D341Med (cell line): ENCODE measurements at regions not wholly inside any gene's neighbourhood (a gene's known extent, or its start where the extent isn't known, plus 50 kb on each side); places are given as distances from the start of the nearest gene placed in this dataset.

Experiments used
- DNase-seq: peaks from one replicate; pipeline ENCODE4 v3.0.0; 2012; ENCODE audit warnings: low spot score

GRCh38 chr20:7347409-7347808, 579.9 kb downstream of the BMP2 start:
- no peak for DNase-seq

- no peak for DNase-seq
These were observed 580.8 kb downstream of the BMP2 start for GRCh38 chr20:7348253-7348652.

- no peak for DNase-seq
These were observed 584.7 kb downstream of the BMP2 start for GRCh38 chr20:7352165-7352564.

- no peak for DNase-seq
These were observed 585.2 kb downstream of the HAO1 start for GRCh38 chr20:7355051-7355450.

GRCh38 chr20:7358670-7359069, 581.6 kb downstream of the HAO1 start:
- no peak for DNase-seq

GRCh38 chr20:7359739-7360138, 580.5 kb downstream of the HAO1 start:
- DNase-seq: no peak

- no peak for DNase-seq
These were observed 578.9 kb downstream of the HAO1 start for GRCh38 chr20:7361321-7361720.

GRCh38 chr20:7361931-7362330, 578.3 kb downstream of the HAO1 start:
- DNase-seq: no peak

- DNase-seq: no peak
These were observed 577.7 kb downstream of the HAO1 start for GRCh38 chr20:7362601-7363000.

GRCh38 chr20:7366189-7366588, 574.1 kb downstream of the HAO1 start:
- DNase-seq: no peak

- no peak for DNase-seq
These were observed 568.6 kb downstream of the HAO1 start for GRCh38 chr20:7371518-7372163.

GRCh38 chr20:7375905-7376304, 564.4 kb downstream of the HAO1 start:
- no peak for DNase-seq

GRCh38 chr20:7378864-7379605, 561.2 kb downstream of the HAO1 start:
- DNase-seq: no peak

- DNase-seq: no peak
These were observed 560.5 kb downstream of the HAO1 start for GRCh38 chr20:7379621-7380220.

GRCh38 chr20:7383216-7383615, 557.0 kb downstream of the HAO1 start:
- no peak for DNase-seq

GRCh38 chr20:7387638-7388193, 552.5 kb downstream of the HAO1 start:
- DNase-seq: no peak

GRCh38 chr20:7389216-7389615, 551.0 kb downstream of the HAO1 start:
- no peak for DNase-seq

GRCh38 chr20:7392542-7393206, 547.6 kb downstream of the HAO1 start:
- DNase-seq: no peak

GRCh38 chr20:7399114-7399513, 541.1 kb downstream of the HAO1 start:
- no peak for DNase-seq

- no peak for DNase-seq
These were observed 540.7 kb downstream of the HAO1 start for GRCh38 chr20:7399575-7399974.

- DNase-seq: no peak
These were observed 533.6 kb downstream of the HAO1 start for GRCh38 chr20:7406671-7407070.

GRCh38 chr20:7410150-7410549, 530.1 kb downstream of the HAO1 start:
- DNase-seq: no peak

GRCh38 chr20:7411075-7411474, 529.2 kb downstream of the HAO1 start:
- DNase-seq: no peak
